WI38 (cell line): ENCODE measurements at regions not wholly inside any gene's neighbourhood (a gene's known extent, or its start where the extent isn't known, plus 50 kb on each side); places are given as distances from the start of the nearest gene placed in this dataset.

Experiments used
- H3K4me3 ChIP-seq: 2 replicates; pipeline ENCODE4 v1.5.1; 2011; ENCODE audit warnings: low read depth, mild to moderate bottlenecking, control low read depth, low read length
- TF ChIP-seq, protein P1 (sequence below): IDR thresholded peaks from 2 replicates; pipeline ENCODE4 v1.5.1; 2012; ENCODE audit warnings: low read depth, mild to moderate bottlenecking, control low read depth, low read length

DNA sequence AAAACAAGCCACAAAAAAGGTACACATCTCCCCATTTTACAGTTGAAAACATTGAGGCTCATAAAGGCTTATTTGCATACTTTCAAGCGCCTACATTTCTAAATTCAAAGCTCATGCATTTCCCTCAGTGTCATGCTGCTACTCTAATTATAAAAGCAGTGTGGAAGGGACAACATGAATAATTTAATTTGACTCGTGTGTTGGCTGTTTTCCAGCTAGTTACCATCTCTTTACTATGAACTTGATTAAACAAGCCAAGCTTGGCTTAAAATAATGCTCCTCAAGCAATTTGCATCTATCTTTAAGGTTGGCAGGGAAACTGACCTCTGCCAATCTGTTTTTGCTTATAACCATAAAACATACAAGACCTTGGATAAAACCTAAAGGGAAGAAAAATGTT, 252.5 kb upstream of the NEIL3 start:
- no peak overlapping the region for H3K4me3 ChIP-seq
- TF ChIP-seq, protein P1, sequence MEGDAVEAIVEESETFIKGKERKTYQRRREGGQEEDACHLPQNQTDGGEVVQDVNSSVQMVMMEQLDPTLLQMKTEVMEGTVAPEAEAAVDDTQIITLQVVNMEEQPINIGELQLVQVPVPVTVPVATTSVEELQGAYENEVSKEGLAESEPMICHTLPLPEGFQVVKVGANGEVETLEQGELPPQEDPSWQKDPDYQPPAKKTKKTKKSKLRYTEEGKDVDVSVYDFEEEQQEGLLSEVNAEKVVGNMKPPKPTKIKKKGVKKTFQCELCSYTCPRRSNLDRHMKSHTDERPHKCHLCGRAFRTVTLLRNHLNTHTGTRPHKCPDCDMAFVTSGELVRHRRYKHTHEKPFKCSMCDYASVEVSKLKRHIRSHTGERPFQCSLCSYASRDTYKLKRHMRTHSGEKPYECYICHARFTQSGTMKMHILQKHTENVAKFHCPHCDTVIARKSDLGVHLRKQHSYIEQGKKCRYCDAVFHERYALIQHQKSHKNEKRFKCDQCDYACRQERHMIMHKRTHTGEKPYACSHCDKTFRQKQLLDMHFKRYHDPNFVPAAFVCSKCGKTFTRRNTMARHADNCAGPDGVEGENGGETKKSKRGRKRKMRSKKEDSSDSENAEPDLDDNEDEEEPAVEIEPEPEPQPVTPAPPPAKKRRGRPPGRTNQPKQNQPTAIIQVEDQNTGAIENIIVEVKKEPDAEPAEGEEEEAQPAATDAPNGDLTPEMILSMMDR = no peak

GRCh38 chr4:177064116-177064515, 245.6 kb upstream of the NEIL3 start:
- TF ChIP-seq, protein P1 = no peak
- no peak overlapping the region for H3K4me3 ChIP-seq

- TF ChIP-seq, protein P1 = no peak
- no peak overlapping the region for H3K4me3 ChIP-seq
Observed at GRCh38 chr4:177064729-177065394, 244.8 kb upstream of the NEIL3 start.

- H3K4me3 ChIP-seq = no peak overlapping the region
- TF ChIP-seq, protein P1 = no peak
Observed at GRCh38 chr4:177066746-177067145, 242.9 kb upstream of the NEIL3 start.

- TF ChIP-seq, protein P1 = no peak
- H3K4me3 ChIP-seq = no peak overlapping the region
Observed at GRCh38 chr4:177070533-177071058, 239.1 kb upstream of the NEIL3 start.

DNA sequence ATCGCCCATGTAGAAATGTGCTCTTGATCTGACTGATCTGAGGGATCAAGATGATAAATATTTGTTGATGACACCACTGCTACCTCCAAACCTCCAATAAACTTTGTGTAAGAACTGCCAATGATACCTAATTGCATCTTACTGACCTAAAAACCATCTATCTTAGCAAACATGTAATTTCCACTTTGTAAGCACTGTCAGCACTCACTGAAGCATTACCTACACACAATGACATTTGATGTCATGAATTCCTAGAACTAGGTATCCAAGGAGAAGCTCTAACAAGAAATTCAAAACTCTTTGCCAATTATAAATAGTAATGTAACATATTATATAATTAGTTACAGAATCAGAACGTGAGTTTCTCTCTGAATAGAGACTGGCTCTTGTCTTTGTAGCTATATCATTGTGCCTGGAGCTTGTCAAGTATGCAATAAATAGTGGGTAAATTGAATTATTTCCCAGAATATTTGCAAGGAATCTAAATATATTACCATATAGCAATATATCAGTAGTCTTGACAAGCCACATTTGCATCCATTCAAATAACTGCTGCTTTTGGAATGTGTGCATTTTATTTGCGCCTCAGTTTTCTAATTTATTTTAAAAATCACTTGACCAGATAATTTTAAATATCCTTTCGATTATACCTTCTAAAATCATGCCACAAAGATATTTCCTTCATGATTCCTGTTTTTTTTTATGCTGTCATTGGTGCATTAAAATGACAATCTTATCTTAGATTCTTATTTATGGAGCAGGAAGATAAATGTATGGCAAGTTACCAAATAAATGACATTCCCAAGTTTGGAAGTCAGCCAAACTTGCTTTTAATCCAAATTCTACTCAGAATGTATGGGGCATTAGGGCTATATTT, 232.3 kb upstream of the NEIL3 start:
- no peak overlapping the region for H3K4me3 ChIP-seq
- TF ChIP-seq, protein P1 = no peak

- H3K4me3 ChIP-seq = no peak overlapping the region
- TF ChIP-seq, protein P1 = no peak
Observed at GRCh38 chr4:177079327-177079726, 230.3 kb upstream of the NEIL3 start.
